ENCODE measurements at regions not wholly inside any gene's neighbourhood (a gene's known extent, or its start where the extent isn't known, plus 50 kb on each side); places are given as distances from the start of the nearest gene placed in this dataset.

DNA sequence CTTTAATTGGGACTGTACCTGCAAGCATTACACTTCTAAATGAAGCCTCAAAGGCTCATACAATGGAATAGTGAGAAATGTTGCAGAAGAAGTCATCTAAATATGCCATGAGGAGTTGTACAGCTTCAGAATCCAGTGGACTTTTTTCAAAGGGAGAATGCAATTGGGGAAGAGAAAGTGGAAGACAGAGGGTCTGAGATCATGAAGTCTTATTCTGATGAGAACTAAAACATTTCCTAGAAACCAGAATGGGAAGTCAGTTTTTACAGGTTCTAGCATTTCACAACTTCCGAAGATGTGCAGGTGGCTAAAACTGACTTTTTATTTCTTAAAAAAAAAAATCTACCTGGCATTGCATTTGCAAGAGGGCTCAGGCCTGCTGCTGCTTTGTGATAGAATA, 424.4 kb upstream of the RUNX1 start:
- DNase-seq (ENCODE audit: low spot score), result no peak
- Histone ChIP-seq H2AFZ (ENCODE audit: low read length) (no peak overlapping the region), H3K9me2 (ENCODE audit: insufficient read depth, low read length) (no peaks in the 10 kb centered on the region), H3K27ac (ENCODE audit: low read depth, low read length, poor library complexity, severe bottlenecking) (no peak overlapping the region), H3K4me1 (ENCODE audit: insufficient read depth, low read length, poor library complexity, severe bottlenecking) (no peaks in the 10 kb centered on the region), H3K36me3 (ENCODE audit: insufficient read depth, low read length) (no peaks in the 10 kb centered on the region), H4K20me1 (ENCODE audit: insufficient read depth, low read length) (no peaks in the 10 kb centered on the region), H3K79me2 (ENCODE audit: insufficient read depth, low read depth, low read length) (no peaks in the 10 kb centered on the region), H3K4me3 (ENCODE audit: low read depth, low read length, poor library complexity, severe bottlenecking) (no peak overlapping the region), H3K4me2 (ENCODE audit: low read length) (no peak overlapping the region), H3K9me3 (ENCODE audit: low read length) (no peaks in the 10 kb centered on the region)
- ChIA-PET POLR2A (no interaction called here), CTCF (ENCODE audit: unreplicated experiment) (no interaction called here)
- intact Hi-C loops (cut with micrococcal nuclease; ENCODE audit: unreplicated experiment), result no loop called here
- no peak for TF ChIP-seq EZH2phosphoT487 (IDR thresholded peaks at IDR 0.05; ENCODE audit: borderline replicate concordance, low read depth, low read length)
- TF ChIP-seq, protein P1, sequence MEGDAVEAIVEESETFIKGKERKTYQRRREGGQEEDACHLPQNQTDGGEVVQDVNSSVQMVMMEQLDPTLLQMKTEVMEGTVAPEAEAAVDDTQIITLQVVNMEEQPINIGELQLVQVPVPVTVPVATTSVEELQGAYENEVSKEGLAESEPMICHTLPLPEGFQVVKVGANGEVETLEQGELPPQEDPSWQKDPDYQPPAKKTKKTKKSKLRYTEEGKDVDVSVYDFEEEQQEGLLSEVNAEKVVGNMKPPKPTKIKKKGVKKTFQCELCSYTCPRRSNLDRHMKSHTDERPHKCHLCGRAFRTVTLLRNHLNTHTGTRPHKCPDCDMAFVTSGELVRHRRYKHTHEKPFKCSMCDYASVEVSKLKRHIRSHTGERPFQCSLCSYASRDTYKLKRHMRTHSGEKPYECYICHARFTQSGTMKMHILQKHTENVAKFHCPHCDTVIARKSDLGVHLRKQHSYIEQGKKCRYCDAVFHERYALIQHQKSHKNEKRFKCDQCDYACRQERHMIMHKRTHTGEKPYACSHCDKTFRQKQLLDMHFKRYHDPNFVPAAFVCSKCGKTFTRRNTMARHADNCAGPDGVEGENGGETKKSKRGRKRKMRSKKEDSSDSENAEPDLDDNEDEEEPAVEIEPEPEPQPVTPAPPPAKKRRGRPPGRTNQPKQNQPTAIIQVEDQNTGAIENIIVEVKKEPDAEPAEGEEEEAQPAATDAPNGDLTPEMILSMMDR (conservative IDR thresholded peaks at IDR 0.05; ENCODE audit: low read length), result no peak
- BruUV-seq (replicated peaks), result no TSS peak

DNA sequence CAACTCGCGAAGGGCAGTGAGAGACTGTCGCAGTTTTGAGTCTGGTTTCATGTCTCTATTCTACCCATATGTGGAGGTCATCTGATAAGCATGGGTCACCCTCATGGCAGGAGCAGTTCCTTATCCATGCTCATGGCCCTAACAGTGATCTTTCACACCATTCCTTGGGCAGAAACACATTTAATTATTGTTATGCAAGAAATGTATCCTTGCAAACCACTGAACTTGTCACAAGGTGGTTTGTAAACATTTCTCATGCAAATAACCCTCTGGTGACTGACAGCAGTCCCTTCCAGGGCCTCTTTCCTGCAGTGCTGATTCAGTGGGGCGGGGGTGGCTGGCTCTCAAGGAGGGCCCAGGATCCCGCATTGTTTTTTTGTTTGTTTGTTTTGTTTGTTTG, 421.4 kb upstream of the RUNX1 start:
- Histone ChIP-seq H3K4me3 (ENCODE audit: low read depth, low read length, poor library complexity, severe bottlenecking) (no peak overlapping the region), H3K36me3 (ENCODE audit: insufficient read depth, low read length) (no peaks in the 10 kb centered on the region), H3K79me2 (ENCODE audit: insufficient read depth, low read depth, low read length) (no peaks in the 10 kb centered on the region), H3K9me2 (ENCODE audit: insufficient read depth, low read length) (no peaks in the 10 kb centered on the region), H3K27ac (ENCODE audit: low read depth, low read length, poor library complexity, severe bottlenecking) (no peak overlapping the region), H3K4me1 (ENCODE audit: insufficient read depth, low read length, poor library complexity, severe bottlenecking) (no peaks in the 10 kb centered on the region), H3K9me3 (ENCODE audit: low read length) (no peaks in the 10 kb centered on the region), H2AFZ (ENCODE audit: low read length) (no peak overlapping the region), H3K4me2 (ENCODE audit: low read length) (no peak overlapping the region), H4K20me1 (ENCODE audit: insufficient read depth, low read length) (no peaks in the 10 kb centered on the region)
- ChIA-PET CTCF (ENCODE audit: unreplicated experiment) (no interaction called here), POLR2A (interaction anchor here (1.1 kb wide), 1 partner anchor 389 kb away, joined by 4 read pairs; no protein-coding TSS in a partner anchor)
- intact Hi-C loops (cut with micrococcal nuclease; ENCODE audit: unreplicated experiment), result no loop called here
- DNase-seq (ENCODE audit: low spot score), result no peak
- no TSS peak for BruUV-seq (replicated peaks)
- TF ChIP-seq, protein P1 (conservative IDR thresholded peaks at IDR 0.05; ENCODE audit: low read length), result no peak
- no peak for TF ChIP-seq EZH2phosphoT487 (IDR thresholded peaks at IDR 0.05; ENCODE audit: borderline replicate concordance, low read depth, low read length)

DNA sequence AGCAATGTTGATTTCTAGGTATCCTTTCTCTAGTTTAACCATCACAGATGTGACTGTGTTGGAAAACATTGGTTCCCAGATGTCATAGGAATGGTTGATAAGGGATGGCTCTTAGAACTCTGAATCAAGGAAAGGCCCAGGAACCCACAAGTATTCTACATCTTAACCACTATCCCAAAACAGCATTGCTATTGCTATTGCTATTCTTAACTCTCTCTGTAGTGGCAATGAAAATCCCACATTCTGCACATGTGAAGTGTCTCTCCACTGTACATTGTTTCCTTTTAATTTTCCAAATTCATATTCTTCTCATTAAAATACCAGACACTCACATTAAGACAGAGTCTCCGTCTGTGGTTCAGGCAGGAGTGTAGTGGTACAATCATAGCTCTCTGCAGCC, 420.4 kb upstream of the RUNX1 start:
- no peaks in the 10 kb centered on the region for H3K36me3 ChIP-seq (ENCODE audit: insufficient read depth, low read length)
- DNase-seq (ENCODE audit: low spot score), result no peak
- no peaks in the 10 kb centered on the region for H4K20me1 ChIP-seq (ENCODE audit: insufficient read depth, low read length)
- no peak overlapping the region for H2AFZ ChIP-seq (ENCODE audit: low read length)
- TF ChIP-seq, protein P1 (conservative IDR thresholded peaks at IDR 0.05; ENCODE audit: low read length), result no peak
- TF ChIP-seq EZH2phosphoT487 (IDR thresholded peaks at IDR 0.05; ENCODE audit: borderline replicate concordance, low read depth, low read length), result no peak
- H3K27ac ChIP-seq (ENCODE audit: low read depth, low read length, poor library complexity, severe bottlenecking), result no peak overlapping the region
- no peaks in the 10 kb centered on the region for H3K4me1 ChIP-seq (ENCODE audit: insufficient read depth, low read length, poor library complexity, severe bottlenecking)
- intact Hi-C loops (cut with micrococcal nuclease; ENCODE audit: unreplicated experiment), result no loop called here
- ChIA-PET POLR2A (interaction anchor here (1.1 kb wide), 1 partner anchor 390 kb away, joined by 4 read pairs; no protein-coding TSS in a partner anchor), CTCF (ENCODE audit: unreplicated experiment) (no interaction called here)
- BruUV-seq (replicated peaks), result no TSS peak
- no peak overlapping the region for H3K4me3 ChIP-seq (ENCODE audit: low read depth, low read length, poor library complexity, severe bottlenecking)
- no peaks in the 10 kb centered on the region for H3K9me3 ChIP-seq (ENCODE audit: low read length)
- no peaks in the 10 kb centered on the region for H3K79me2 ChIP-seq (ENCODE audit: insufficient read depth, low read depth, low read length)
- no peaks in the 10 kb centered on the region for H3K9me2 ChIP-seq (ENCODE audit: insufficient read depth, low read length)
- H3K4me2 ChIP-seq (ENCODE audit: low read length), result no peak overlapping the region

All from OCI-LY7 (cell line).